SH-SY5Y (cell line): ENCODE measurements at regions not wholly inside any gene's neighbourhood (a gene's known extent, or its start where the extent isn't known, plus 50 kb on each side); places are given as distances from the start of the nearest gene placed in this dataset.

ENCODE experiments used
- GATA2 ChIP-seq: IDR thresholded peaks from 2 replicates; pipeline ENCODE4 v1.6.1; 2011; ENCODE audit warnings: mild to moderate bottlenecking, low read depth, low read length
- GATA3 ChIP-seq: IDR thresholded peaks from 2 replicates; pipeline ENCODE4 v1.6.1; 2011; ENCODE audit warnings: low read depth, mild to moderate bottlenecking, low read length, moderate library complexity

DNA sequence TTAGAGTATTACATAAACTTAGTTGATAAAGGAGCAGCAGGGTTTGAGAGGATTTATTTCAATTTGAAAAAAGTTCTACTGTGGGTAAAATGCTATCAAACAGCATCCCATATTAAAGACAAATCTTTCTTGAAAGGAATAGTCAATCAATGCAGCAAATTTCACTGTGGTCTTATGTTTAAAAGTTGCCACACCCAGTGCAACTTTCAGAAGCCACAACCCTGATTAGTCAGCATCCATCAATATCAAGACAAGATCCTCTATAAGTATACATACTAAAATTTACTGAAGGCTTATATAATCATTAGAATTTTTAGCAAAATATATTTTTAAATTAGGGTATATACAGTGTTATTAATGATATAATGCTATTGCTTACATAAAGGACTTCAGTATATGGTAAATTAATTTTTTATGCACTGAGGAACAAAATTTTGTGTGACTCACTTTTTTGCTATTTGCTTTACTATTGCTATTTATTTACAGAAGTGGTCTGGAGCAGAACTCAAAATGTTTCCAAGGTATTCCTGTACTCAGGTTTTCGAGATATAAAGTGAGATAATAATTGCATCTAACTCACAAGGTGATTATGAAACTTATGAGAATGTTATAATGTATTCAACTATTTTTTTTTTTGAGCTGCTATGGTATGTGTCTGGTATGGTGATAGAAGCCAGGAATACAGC is 1127.6 kb downstream of the ADGRL3 start:
- TF ChIP-seq GATA3: no peak
- no peak for TF ChIP-seq GATA2

- TF ChIP-seq GATA3 (no peak), GATA2 (no peak)
These were observed 1124.1 kb downstream of the ADGRL3 start for GRCh38 chr4:62324215-62324614.

DNA sequence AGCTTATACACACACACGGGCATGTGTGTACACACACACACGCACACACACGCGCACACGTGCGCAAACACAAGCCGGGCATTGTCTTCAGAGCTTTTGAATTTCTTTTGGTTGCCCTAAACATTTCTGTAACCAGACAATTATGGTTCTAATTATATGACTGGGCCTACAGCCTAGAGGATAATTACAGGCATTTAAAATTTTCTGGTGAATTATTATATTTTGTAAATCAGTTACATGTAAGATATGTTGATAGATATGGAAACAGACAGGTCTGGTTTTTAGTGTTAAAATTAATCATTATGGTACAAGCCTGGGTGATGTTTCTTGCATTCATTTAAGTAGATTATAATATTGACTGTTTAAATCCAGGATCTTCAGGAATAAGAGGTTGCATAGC is 1120.5 kb downstream of the ADGRL3 start:
- no peak for TF ChIP-seq GATA2
- TF ChIP-seq GATA3: peak; percentile 48; the same call in 1 of the 2 replicates

GRCh38 chr4:62302710-62303109 is 1102.6 kb downstream of the ADGRL3 start:
- TF ChIP-seq GATA3: no peak
- TF ChIP-seq GATA2: no peak

DNA sequence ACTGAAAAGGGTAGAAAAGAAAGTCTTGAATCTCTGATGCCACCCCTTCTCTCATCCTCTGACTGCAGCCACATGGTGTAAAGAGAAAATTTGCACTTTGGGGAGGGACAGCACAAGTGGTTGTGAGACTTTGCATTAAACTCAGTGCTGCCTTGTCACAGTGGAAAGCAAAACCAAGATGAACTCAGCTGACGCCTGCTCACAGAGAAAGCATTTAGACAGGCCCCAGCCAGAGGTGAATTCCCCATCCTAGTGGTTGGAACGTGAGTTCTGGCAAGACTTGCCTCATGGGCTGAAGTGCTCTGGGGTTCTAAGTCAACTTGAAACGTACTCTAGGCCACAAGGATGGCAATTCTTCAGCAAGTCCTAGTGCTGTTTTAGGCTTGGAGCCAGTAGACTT is 1101.4 kb downstream of the ADGRL3 start:
- TF ChIP-seq GATA3 (no peak), GATA2 (no peak)

DNA sequence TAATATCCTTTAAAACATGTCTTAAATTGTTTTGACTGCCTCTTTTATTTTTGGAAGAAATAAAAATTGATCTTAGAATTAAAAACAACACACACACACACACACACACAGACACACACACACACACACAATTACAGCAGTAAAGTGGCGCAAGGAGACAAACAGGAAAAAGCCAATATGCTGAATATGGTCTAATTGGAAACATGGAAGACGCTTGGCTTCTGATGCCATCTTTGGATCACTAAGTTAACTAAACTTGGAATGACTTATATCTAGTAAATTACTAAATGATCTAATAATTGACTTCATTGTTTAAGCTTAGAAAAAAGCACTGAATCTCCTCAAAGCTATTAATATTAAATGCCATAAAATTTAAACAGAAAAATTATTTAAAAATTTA is 1093.4 kb downstream of the ADGRL3 start:
- TF ChIP-seq GATA3 (no peak), GATA2 (no peak)

DNA sequence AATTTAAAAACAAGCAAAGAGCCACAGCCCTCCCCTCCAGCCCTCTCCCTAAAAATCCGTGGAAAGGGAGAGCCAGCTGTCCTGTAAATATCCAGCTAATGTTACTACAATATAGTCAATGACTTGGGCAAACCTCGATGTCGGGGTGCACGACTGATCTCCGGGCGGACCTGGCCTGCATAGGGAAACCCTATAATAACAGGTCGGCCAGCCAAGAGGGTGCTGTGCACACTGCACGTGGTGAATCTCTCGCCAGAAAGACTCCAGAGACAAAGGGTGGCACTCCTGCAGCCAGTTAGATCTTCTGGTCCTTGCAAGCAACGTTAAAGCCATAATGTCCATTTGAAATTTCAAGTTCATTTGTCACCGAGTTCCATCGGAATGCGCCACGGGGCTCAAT is 1092.8 kb downstream of the ADGRL3 start:
- TF ChIP-seq GATA2 (no peak), GATA3 (no peak)

DNA sequence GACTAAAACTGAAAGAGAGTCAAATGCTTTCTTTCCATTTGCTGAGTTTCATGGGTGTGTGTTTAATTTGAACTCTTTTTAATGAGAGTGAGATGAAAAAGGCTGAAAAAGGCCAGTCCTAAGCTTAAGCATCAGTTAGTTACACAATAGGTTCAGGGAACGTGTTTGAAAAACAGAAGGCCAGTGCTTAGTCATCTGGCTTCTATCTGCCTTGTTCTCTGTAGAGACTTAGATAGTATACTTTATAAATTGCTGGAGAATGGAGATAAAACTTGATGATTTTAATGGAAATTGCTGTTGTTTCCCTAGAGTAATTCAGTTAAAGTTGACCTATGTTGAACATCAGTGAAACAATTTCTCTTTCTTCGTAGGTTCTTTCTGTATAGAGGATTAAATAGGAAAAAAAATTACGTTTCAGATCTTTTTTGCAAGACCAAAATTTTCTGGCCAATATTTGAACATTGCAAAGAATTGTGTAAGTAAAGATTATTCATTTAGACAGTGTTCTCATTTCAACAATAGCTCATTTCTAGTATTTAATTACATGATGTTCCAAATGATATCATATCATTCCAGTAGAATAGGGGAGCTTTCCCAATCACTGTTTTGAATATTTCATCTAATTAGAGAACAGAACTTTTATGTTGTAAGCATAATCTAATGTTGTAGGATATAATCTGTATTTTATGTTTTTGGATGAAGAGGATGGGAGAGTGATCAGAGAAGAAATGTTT is 1088.8 kb downstream of the ADGRL3 start:
- TF ChIP-seq GATA3 (peak; percentile 68), GATA2 (peak; percentile 37; the same call in 1 of the 2 replicates)

- TF ChIP-seq GATA2 (no peak), GATA3 (no peak)
These were observed 1084.9 kb downstream of the ADGRL3 start for GRCh38 chr4:62285026-62285425.

- TF ChIP-seq GATA2 (no peak), GATA3 (no peak)
These were observed 1079.6 kb downstream of the ADGRL3 start for GRCh38 chr4:62279689-62280088.

- TF ChIP-seq GATA3: no peak
These were observed 1075.3 kb downstream of the ADGRL3 start for GRCh38 chr4:62275470-62275869.

GRCh38 chr4:62274782-62275181 is 1074.7 kb downstream of the ADGRL3 start:
- no peak for TF ChIP-seq GATA2
- TF ChIP-seq GATA3: no peak

GRCh38 chr4:62271107-62271506 is 1071.0 kb downstream of the ADGRL3 start:
- no peak for TF ChIP-seq GATA2
- TF ChIP-seq GATA3: no peak

- no peak for TF ChIP-seq GATA2
- TF ChIP-seq GATA3: no peak
These were observed 1069.8 kb downstream of the ADGRL3 start for GRCh38 chr4:62269918-62270317.

- TF ChIP-seq GATA2 (no peak), GATA3 (no peak)
These were observed 1063.3 kb downstream of the ADGRL3 start for GRCh38 chr4:62263454-62263853.

GRCh38 chr4:62262676-62263075 is 1062.5 kb downstream of the ADGRL3 start:
- TF ChIP-seq GATA3 (no peak), GATA2 (no peak)
